Stimulated activated CD4-positive, alpha-beta T cell treated with anti-CD3 and anti-CD28 coated beads, Interleukin-12 subunit alpha, Interleukin-12 subunit beta, amount 100 ng/mL, for 24 hours (primary cell): ENCODE measurements at regions not wholly inside any gene's neighbourhood (a gene's known extent, or its start where the extent isn't known, plus 50 kb on each side); places are given as distances from the start of the nearest gene placed in this dataset.
"Not testable (repeated sequence)": the region's sequence is repeated elsewhere in the genome, so short reads cannot be mapped to it uniquely, and the experiment has no call there.

Experiments
- DNase-seq, 2 experiments: peaks; one replicate each; pipeline ENCODE4 v3.0.0-alpha.2; 2020; ENCODE audit warnings: low read depth in 2 of 2

GRCh38 chr18:11464129-11464528 is 145.3 kb upstream of the SLC35G4 start:
- DNase-seq = no peak

- DNase-seq = no peak
Measured at GRCh38 chr18:11458447-11458846, 150.9 kb upstream of the SLC35G4 start.

- DNase-seq = not testable (repeated sequence)
Measured at GRCh38 chr18:11457853-11458252, 151.5 kb upstream of the SLC35G4 start.

- DNase-seq = no peak
Measured at GRCh38 chr18:11454040-11454439, 155.4 kb upstream of the SLC35G4 start.

- DNase-seq = not testable (repeated sequence)
Measured at GRCh38 chr18:11444169-11444568, 165.2 kb upstream of the SLC35G4 start.

- no peak for DNase-seq
Measured at GRCh38 chr18:11437046-11437445, 172.3 kb upstream of the SLC35G4 start.

GRCh38 chr18:11432360-11432811 is 177.0 kb upstream of the SLC35G4 start:
- no peak for DNase-seq

GRCh38 chr18:11429876-11430275 is 179.5 kb upstream of the SLC35G4 start:
- DNase-seq = no peak

- DNase-seq = no peak
Measured at GRCh38 chr18:11425211-11425610, 184.2 kb upstream of the SLC35G4 start.

- no peak for DNase-seq
Measured at GRCh38 chr18:11419338-11419737, 190.1 kb upstream of the SLC35G4 start.

GRCh38 chr18:11412811-11413210 is 196.6 kb upstream of the SLC35G4 start:
- DNase-seq = no peak

GRCh38 chr18:11411048-11411447 is 198.3 kb upstream of the SLC35G4 start:
- no peak for DNase-seq

GRCh38 chr18:11408555-11409065 is 200.8 kb upstream of the SLC35G4 start:
- no peak for DNase-seq

GRCh38 chr18:11407940-11408339 is 201.5 kb upstream of the SLC35G4 start:
- DNase-seq = no peak

- DNase-seq = no peak
Measured at GRCh38 chr18:11405804-11406203, 203.6 kb upstream of the SLC35G4 start.

GRCh38 chr18:11400703-11401102 is 208.7 kb upstream of the SLC35G4 start:
- no peak for DNase-seq

GRCh38 chr18:11398625-11399024 is 210.8 kb upstream of the SLC35G4 start:
- DNase-seq = no peak

- DNase-seq = no peak
Measured at GRCh38 chr18:11392980-11393885, 216.2 kb upstream of the SLC35G4 start.

- DNase-seq = no peak
Measured at GRCh38 chr18:11392292-11392691, 217.1 kb upstream of the SLC35G4 start.

- DNase-seq = no peak
Measured at GRCh38 chr18:11391661-11392060, 217.7 kb upstream of the SLC35G4 start.

GRCh38 chr18:11388755-11389680 is 220.4 kb upstream of the SLC35G4 start:
- DNase-seq = no peak

- DNase-seq = no peak
Measured at GRCh38 chr18:11387880-11388279, 221.5 kb upstream of the SLC35G4 start.
